ENCODE measurements at regions not wholly inside any gene's neighbourhood (a gene's known extent, or its start where the extent isn't known, plus 50 kb on each side); places are given as distances from the start of the nearest gene placed in this dataset.

DNA sequence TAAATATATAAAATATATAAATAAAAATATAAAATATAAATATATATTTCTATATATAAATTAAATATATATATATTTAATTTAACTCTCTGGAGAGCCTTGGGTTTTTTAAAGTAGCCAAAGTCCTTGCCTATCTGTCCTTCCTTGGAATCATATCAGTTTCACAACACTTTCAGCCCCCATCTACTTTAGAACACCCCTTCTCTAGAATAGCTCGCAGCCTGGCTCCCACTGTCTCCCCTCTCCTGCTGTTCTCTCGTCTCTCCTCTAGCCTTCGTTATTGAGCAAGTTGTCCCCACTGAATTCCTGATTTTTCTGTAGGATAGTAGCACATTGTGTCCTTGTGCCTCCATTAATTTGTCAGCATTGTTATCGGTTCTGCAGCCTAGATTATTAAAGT, 677.0 kb downstream of the RNF144A start:
- Mint-ChIP-seq H3K27ac (peak overlapping the region in 1 of 3 experiments; percentile 7; a peak in 1 of 7 replicates), H3K36me3 (ENCODE audit: insufficient read depth in 1 of 3, low read depth in 3 of 3) (no peaks in the 10 kb centered on the region; a peak in 2 of 7 replicates), H3K9me3 (no peaks in the 10 kb centered on the region; a peak in 1 of 5 replicates), H3K4me3 (no peak overlapping the region), H3K4me1 (no peaks in the 10 kb centered on the region), H3K27me3 (ENCODE audit: low read depth) (no peaks in the 10 kb centered on the region)
- Histone ChIP-seq H2BK120ac (ENCODE audit: low read depth, low read length, poor library complexity, severe bottlenecking) (no peak overlapping the region), H2AK5ac (ENCODE audit: insufficient read length, low read length) (no peak overlapping the region), H2BK12ac (ENCODE audit: insufficient read length, low read depth, low read length) (no peak overlapping the region), H2BK20ac (ENCODE audit: low read depth, low read length, poor library complexity, severe bottlenecking) (no peak overlapping the region), H4K91ac (ENCODE audit: insufficient read length, low read depth, low read length) (no peak overlapping the region), H4K20me1 (ENCODE audit: control insufficient read depth, insufficient read depth, insufficient read length) (no peaks in the 10 kb centered on the region), H3K4ac (ENCODE audit: low read depth, low read length) (no peak overlapping the region), H3K27ac (ENCODE audit: insufficient read length, low read depth, low read length) (no peak overlapping the region), H3K4me2 (ENCODE audit: insufficient read depth, insufficient read length, low read length) (no peak overlapping the region), H3K27me3 (ENCODE audit: insufficient read depth, low read length) (no peaks in the 10 kb centered on the region), H3K23me2 (ENCODE audit: insufficient read length, low read depth, low read length, poor library complexity, severe bottlenecking) (no peaks in the 10 kb centered on the region), H3K23ac (ENCODE audit: insufficient read length, low read depth, low read length) (no peak overlapping the region), H3K4me1 (ENCODE audit: insufficient read depth, low read length) (no peaks in the 10 kb centered on the region), H3K9me3 (ENCODE audit: control insufficient read depth, low read depth, low read length) (no peaks in the 10 kb centered on the region), H3K14ac (ENCODE audit: insufficient read depth, low read length) (no peak overlapping the region), H3K18ac (ENCODE audit: insufficient read length, low read depth, low read length) (no peak overlapping the region), H3K79me2 (ENCODE audit: insufficient read depth, low read length) (no peaks in the 10 kb centered on the region), H3K56ac (ENCODE audit: insufficient read length, low read depth, low read length) (no peak overlapping the region), H4K8ac (replicated peaks; ENCODE audit: insufficient read length, low read depth, low read length) (no peak overlapping the region), H2BK5ac (ENCODE audit: insufficient read length, low read length) (no peak overlapping the region), H3T11ph (ENCODE audit: low read length) (no peak overlapping the region), H3K79me1 (ENCODE audit: insufficient read depth, low read depth, low read length, poor library complexity, severe bottlenecking) (no peaks in the 10 kb centered on the region), H4K5ac (ENCODE audit: insufficient read length, low read depth, low read length) (no peak overlapping the region), H2BK15ac (ENCODE audit: low read depth, low read length) (no peak overlapping the region), H2AFZ (ENCODE audit: low read length) (no peak overlapping the region), H3K9ac (ENCODE audit: extremely low read depth, insufficient read length, low read length) (no peak overlapping the region)
- no peak for DNase-seq
- WGBS (ENCODE audit: extremely low coverage, insufficient read length, low lambda C conversion rate), result no CpG with 5 or more reads among the region's 4 CpGs
- TF ChIP-seq, protein P1, sequence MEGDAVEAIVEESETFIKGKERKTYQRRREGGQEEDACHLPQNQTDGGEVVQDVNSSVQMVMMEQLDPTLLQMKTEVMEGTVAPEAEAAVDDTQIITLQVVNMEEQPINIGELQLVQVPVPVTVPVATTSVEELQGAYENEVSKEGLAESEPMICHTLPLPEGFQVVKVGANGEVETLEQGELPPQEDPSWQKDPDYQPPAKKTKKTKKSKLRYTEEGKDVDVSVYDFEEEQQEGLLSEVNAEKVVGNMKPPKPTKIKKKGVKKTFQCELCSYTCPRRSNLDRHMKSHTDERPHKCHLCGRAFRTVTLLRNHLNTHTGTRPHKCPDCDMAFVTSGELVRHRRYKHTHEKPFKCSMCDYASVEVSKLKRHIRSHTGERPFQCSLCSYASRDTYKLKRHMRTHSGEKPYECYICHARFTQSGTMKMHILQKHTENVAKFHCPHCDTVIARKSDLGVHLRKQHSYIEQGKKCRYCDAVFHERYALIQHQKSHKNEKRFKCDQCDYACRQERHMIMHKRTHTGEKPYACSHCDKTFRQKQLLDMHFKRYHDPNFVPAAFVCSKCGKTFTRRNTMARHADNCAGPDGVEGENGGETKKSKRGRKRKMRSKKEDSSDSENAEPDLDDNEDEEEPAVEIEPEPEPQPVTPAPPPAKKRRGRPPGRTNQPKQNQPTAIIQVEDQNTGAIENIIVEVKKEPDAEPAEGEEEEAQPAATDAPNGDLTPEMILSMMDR (conservative IDR thresholded peaks at IDR 0.05), result no peak

Data from H9 (cell line).